ENCODE measurements at regions not wholly inside any gene's neighbourhood (a gene's known extent, or its start where the extent isn't known, plus 50 kb on each side); places are given as distances from the start of the nearest gene placed in this dataset.

DNA sequence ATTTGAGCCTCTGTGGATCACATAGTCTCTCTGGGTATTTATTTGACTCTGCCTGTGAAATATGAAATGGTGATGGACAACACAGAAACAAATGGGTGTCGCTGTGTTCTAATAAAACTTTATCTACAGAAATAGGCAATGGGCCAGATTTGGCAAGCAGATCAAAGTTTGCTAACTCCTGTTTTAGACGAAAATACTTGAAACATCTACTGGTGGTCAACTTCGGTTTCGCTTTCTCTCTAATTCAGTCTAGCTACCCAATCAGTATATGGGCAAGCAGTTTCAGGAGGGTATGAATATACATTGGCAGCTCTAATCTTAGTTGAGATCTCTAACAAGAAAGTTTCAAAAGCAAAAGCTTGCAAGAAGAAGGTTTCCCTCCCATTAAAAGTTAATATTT is 60.1 kb upstream of the DYNLRB2 start:
- TF ChIP-seq, protein P1, sequence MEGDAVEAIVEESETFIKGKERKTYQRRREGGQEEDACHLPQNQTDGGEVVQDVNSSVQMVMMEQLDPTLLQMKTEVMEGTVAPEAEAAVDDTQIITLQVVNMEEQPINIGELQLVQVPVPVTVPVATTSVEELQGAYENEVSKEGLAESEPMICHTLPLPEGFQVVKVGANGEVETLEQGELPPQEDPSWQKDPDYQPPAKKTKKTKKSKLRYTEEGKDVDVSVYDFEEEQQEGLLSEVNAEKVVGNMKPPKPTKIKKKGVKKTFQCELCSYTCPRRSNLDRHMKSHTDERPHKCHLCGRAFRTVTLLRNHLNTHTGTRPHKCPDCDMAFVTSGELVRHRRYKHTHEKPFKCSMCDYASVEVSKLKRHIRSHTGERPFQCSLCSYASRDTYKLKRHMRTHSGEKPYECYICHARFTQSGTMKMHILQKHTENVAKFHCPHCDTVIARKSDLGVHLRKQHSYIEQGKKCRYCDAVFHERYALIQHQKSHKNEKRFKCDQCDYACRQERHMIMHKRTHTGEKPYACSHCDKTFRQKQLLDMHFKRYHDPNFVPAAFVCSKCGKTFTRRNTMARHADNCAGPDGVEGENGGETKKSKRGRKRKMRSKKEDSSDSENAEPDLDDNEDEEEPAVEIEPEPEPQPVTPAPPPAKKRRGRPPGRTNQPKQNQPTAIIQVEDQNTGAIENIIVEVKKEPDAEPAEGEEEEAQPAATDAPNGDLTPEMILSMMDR (IDR thresholded peaks at IDR 0.05; ENCODE audit: insufficient read depth, low read length, poor library complexity, severe bottlenecking), result no peak
- no peak for TF ChIP-seq EZH2phosphoT487 (conservative IDR thresholded peaks at IDR 0.05; ENCODE audit: low read length)

Data from SU-DHL-6 (cell line).